Lower lobe of right lung (tissue), 2 donors: ENCODE measurements at regions not wholly inside any gene's neighbourhood (a gene's known extent, or its start where the extent isn't known, plus 50 kb on each side); places are given as distances from the start of the nearest gene placed in this dataset.
A peak's percentile ranks its signal among the peaks of the same experiment; 100 is the strongest.

Experiments
- ATAC-seq, 2 donors: fragments of 200-7000 bp; cut with Tn5 transposase; one replicate each; pipeline ENCODE4 v1.9.1; 2020 to 2022; ENCODE audit warnings: mild to moderate bottlenecking in 2 of 2, moderate library complexity in 2 of 2
- DNase-seq: peaks from one replicate; pipeline ENCODE4 v3.0.0-alpha.2; 2020
- H3K27ac ChIP-seq: fragments of 200-600 bp; one replicate; pipeline ENCODE4 v1.8.0; 2022
- H3K27me3 ChIP-seq: fragments of 200-600 bp; one replicate; pipeline ENCODE4 v1.8.0; 2022; ENCODE audit warnings: low read depth
- H3K36me3 ChIP-seq: fragments of 200-600 bp; one replicate; pipeline ENCODE4 v1.8.0; 2022; ENCODE audit warnings: mild to moderate bottlenecking
- H3K4me1 ChIP-seq: fragments of 200-600 bp; one replicate; pipeline ENCODE4 v1.8.0; 2022
- H3K4me3 ChIP-seq: fragments of 200-600 bp; one replicate; pipeline ENCODE4 v1.8.0; 2022; ENCODE audit warnings: mild to moderate bottlenecking
- H3K9me3 ChIP-seq: fragments of 200-600 bp; one replicate; pipeline ENCODE4 v1.8.0; 2022
- CTCF ChIP-seq: fragments of 200-600 bp; IDR thresholded peaks from one replicate; pipeline ENCODE4 v1.8.0; 2022; ENCODE audit warnings: antibody characterized with exemption, mild to moderate bottlenecking
- intact Hi-C: fragments of 100-400 bp; cut with DNase I; formaldehyde crosslinking; loops from one replicate; pipeline ENCODE4 v1.11.0; 2022
- donor health status: DM: no; HTN: yes; CAD: no; lungs with severe emphysema.

GRCh38 chr9:84140535-84141101 lies 160.0 kb downstream of the RMI1 start:
- no peak for TF ChIP-seq CTCF
- peak overlapping the region; percentile 44 for H3K4me3 ChIP-seq
- ATAC-seq: peak in 1 of 2 donors; percentile 18
- H3K36me3 ChIP-seq: no peaks in the 10 kb centered on the region
- H3K4me1 ChIP-seq: peaks cover 22% of the 10 kb centered on the region
- no peak overlapping the region for H3K27ac ChIP-seq
- H3K27me3 ChIP-seq: peaks cover 37% of the 10 kb centered on the region
- intact Hi-C loops: no loop called here
- DNase-seq: no peak
- H3K9me3 ChIP-seq: no peaks in the 10 kb centered on the region

- Histone ChIP-seq H3K4me1 (peaks cover 26% of the 10 kb centered on the region), H3K4me3 (no peak overlapping the region), H3K36me3 (no peaks in the 10 kb centered on the region), H3K27me3 (peaks cover 37% of the 10 kb centered on the region), H3K9me3 (no peaks in the 10 kb centered on the region), H3K27ac (no peak overlapping the region)
- TF ChIP-seq CTCF: no peak
- DNase-seq: no peak
- ATAC-seq: no peak
- intact Hi-C loops: no loop called here
These were observed 161.3 kb downstream of the RMI1 start for GRCh38 chr9:84141741-84142370.

GRCh38 chr9:84145031-84145430 lies 164.4 kb downstream of the RMI1 start:
- H3K36me3 ChIP-seq: no peaks in the 10 kb centered on the region
- H3K27ac ChIP-seq: no peak overlapping the region
- H3K4me1 ChIP-seq: peaks cover 24% of the 10 kb centered on the region
- DNase-seq (no peak), ATAC-seq (no peak)
- no peaks in the 10 kb centered on the region for H3K9me3 ChIP-seq
- intact Hi-C loops: no loop called here
- no peak overlapping the region for H3K4me3 ChIP-seq
- TF ChIP-seq CTCF: no peak
- peaks cover 35% of the 10 kb centered on the region for H3K27me3 ChIP-seq

- no peak for TF ChIP-seq CTCF
- H3K4me1 ChIP-seq: peaks cover 19% of the 10 kb centered on the region
- no peak overlapping the region for H3K27ac ChIP-seq
- peaks cover 27% of the 10 kb centered on the region for H3K27me3 ChIP-seq
- DNase-seq (no peak), ATAC-seq (no peak)
- no peaks in the 10 kb centered on the region for H3K9me3 ChIP-seq
- intact Hi-C loops: no loop called here
- no peaks in the 10 kb centered on the region for H3K36me3 ChIP-seq
- no peak overlapping the region for H3K4me3 ChIP-seq
These were observed 165.2 kb downstream of the RMI1 start for GRCh38 chr9:84145780-84146179.

GRCh38 chr9:84146893-84147710 lies 166.5 kb downstream of the RMI1 start:
- H3K36me3 ChIP-seq: no peaks in the 10 kb centered on the region
- TF ChIP-seq CTCF: no peak
- no peak for ATAC-seq
- intact Hi-C loops: no loop called here
- no peaks in the 10 kb centered on the region for H3K9me3 ChIP-seq
- H3K4me3 ChIP-seq: no peak overlapping the region
- no peak for DNase-seq
- H3K27ac ChIP-seq: peak overlapping the region; percentile 48
- peaks cover 13% of the 10 kb centered on the region for H3K4me1 ChIP-seq
- H3K27me3 ChIP-seq: peaks cover 15% of the 10 kb centered on the region
